Brain microvascular endothelial cell (primary cell): ENCODE measurements at regions not wholly inside any gene's neighbourhood (a gene's known extent, or its start where the extent isn't known, plus 50 kb on each side); places are given as distances from the start of the nearest gene placed in this dataset.

ENCODE experiments used
- DNase-seq: peaks from one replicate; pipeline ENCODE4 v3.0.0-alpha.2; 2020
- H3K27ac ChIP-seq: fragments of 250-450 bp; sonication (Bioruptor Pico); 2 replicates; pipeline ENCODE4 v1.5.1; 2020; ENCODE audit warnings: mild to moderate bottlenecking, moderate library complexity
- H3K27me3 ChIP-seq: fragments of 250-450 bp; sonication (Bioruptor Pico); replicated peaks from 2 replicates; pipeline ENCODE4 v1.5.1; 2020; ENCODE audit warnings: mild to moderate bottlenecking
- H3K36me3 ChIP-seq: fragments of 250-450 bp; sonication (Bioruptor Pico); replicated peaks from 2 replicates; pipeline ENCODE4 v1.5.1; 2020; ENCODE audit warnings: mild to moderate bottlenecking
- H3K4me3 ChIP-seq: 2 replicates; pipeline ENCODE4 v1.5.1; 2011; ENCODE audit warnings: low read depth, mild to moderate bottlenecking, control low read depth, low read length, moderate library complexity
- in situ Hi-C: cut with HindIII; loops from 2 replicates; pipeline ENCODE4 v1.10.0; 2017; ENCODE audit warnings: low sequenced_read_pairs, low pct_ligation_motif_present
- TF ChIP-seq, protein P1 (sequence below): IDR thresholded peaks from 2 replicates; pipeline ENCODE4 v1.5.1; 2011; ENCODE audit warnings: low read depth, mild to moderate bottlenecking, moderate library complexity, low read length, control low read depth, inconsistent platforms; ENCODE audit errors: missing control alignments

DNA sequence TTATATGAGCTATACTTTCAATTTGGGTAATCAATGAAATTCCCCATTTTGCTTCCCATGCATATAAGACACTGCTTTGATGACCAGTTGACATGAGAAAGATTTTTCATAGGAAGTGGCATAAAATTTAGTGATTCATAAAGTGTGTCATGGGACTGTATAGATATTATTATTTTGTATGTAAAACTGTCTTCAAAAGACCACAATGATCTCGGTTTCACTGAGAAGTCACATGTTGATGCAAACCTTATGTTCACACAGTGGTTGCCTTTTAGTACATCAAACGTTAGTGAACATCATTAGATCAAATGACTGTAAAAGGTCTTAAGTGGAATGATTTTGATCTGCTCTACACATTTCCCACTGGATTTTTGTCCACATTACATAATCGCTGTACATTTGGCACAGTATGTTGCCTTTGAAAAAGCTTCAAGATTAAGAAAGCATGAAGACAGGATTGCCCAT, 349.2 kb upstream of the MEF2C start:
- Histone ChIP-seq H3K4me3 (no peak overlapping the region), H3K27me3 (no peaks in the 10 kb centered on the region), H3K36me3 (no peaks in the 10 kb centered on the region), H3K27ac (no peak overlapping the region)
- TF ChIP-seq, protein P1, sequence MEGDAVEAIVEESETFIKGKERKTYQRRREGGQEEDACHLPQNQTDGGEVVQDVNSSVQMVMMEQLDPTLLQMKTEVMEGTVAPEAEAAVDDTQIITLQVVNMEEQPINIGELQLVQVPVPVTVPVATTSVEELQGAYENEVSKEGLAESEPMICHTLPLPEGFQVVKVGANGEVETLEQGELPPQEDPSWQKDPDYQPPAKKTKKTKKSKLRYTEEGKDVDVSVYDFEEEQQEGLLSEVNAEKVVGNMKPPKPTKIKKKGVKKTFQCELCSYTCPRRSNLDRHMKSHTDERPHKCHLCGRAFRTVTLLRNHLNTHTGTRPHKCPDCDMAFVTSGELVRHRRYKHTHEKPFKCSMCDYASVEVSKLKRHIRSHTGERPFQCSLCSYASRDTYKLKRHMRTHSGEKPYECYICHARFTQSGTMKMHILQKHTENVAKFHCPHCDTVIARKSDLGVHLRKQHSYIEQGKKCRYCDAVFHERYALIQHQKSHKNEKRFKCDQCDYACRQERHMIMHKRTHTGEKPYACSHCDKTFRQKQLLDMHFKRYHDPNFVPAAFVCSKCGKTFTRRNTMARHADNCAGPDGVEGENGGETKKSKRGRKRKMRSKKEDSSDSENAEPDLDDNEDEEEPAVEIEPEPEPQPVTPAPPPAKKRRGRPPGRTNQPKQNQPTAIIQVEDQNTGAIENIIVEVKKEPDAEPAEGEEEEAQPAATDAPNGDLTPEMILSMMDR = no peak
- in situ Hi-C loops = no loop called here
- DNase-seq = no peak

DNA sequence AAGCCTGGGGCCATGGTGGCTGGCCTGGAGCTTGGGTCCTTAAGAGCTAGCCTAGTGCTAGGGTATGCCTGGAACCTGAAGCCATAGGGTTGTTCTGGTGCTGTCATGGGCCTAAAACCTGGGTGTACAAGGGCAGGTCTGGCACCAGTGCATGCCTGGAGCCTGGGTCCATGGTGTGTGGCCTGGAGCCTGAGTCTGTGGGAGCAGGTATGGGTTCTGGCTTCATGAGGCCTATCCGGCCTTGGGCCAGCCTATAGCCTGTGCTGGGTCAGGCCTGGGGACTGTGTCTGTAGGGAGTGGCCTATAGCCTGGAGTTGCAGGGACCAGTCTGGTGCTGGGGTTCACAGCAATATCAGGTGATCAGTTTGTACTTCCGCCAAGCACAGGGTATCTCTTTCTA, 347.2 kb upstream of the MEF2C start:
- H3K4me3 ChIP-seq = no peak overlapping the region
- H3K27ac ChIP-seq = no peak overlapping the region
- DNase-seq = no peak
- H3K27me3 ChIP-seq = no peaks in the 10 kb centered on the region
- TF ChIP-seq, protein P1 = no peak
- H3K36me3 ChIP-seq = no peaks in the 10 kb centered on the region
- in situ Hi-C loops = no loop called here

DNA sequence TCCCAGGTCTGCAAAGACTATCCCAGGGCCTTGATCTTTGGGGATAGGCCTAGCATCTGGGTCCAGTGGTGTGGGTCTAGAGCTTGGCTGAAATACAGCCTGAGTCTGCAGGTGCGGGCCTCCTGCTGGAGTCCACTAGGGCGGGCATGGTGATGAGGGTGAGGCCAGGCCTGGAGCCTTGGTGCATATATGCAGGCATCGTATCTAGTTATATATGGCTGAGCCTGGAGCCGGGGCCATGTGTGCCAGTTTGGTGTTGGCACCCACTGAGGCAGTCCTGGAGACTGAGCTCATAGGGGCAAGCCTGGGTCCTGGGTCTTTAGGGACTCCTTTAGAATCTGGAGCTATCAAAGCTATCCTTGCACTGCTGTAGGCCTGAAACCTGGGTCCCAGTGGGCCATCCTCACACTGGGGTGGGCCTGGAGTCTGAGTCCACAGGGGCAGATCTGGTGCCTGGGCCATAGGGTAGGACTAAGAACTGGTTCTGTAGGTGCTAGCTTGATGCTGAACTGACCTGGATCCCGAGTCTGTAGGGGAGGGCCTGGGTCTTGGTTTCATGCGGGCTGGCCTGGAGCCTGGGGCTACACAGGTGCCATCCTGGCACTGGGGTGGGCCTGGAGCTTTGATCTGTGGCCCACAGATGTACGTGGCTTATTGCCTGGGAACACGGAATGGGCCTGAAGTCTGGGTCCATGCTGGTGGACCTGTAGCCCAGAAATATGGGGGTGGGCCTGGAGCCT, 346.5 kb upstream of the MEF2C start:
- DNase-seq = no peak
- no peak overlapping the region for H3K27ac ChIP-seq
- no peaks in the 10 kb centered on the region for H3K36me3 ChIP-seq
- in situ Hi-C loops = no loop called here
- no peak overlapping the region for H3K4me3 ChIP-seq
- no peaks in the 10 kb centered on the region for H3K27me3 ChIP-seq
- TF ChIP-seq, protein P1 = no peak

DNA sequence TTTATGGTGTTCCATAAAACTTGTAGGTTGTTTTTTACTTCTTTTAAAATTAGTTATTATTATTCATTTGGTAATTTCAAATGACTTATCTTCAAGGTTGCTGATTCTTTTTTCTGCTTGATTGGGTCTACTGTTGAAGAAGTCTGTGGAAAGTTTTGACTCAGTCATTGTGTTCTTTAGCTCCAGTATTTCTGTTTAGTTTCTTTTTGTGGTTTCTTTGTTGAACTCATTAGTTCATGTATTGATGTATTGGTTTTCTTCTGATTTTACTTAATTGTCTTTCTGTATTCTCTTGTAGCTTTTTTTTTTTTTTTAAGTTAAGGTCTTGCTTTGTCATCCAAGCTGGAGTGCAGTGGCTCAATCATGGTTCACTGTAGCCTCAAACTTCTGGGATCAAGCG, 345.4 kb upstream of the MEF2C start:
- in situ Hi-C loops = no loop called here
- Histone ChIP-seq H3K27me3 (no peaks in the 10 kb centered on the region), H3K4me3 (no peak overlapping the region), H3K27ac (no peak overlapping the region), H3K36me3 (no peaks in the 10 kb centered on the region)
- TF ChIP-seq, protein P1 = no peak
- DNase-seq = no peak

DNA sequence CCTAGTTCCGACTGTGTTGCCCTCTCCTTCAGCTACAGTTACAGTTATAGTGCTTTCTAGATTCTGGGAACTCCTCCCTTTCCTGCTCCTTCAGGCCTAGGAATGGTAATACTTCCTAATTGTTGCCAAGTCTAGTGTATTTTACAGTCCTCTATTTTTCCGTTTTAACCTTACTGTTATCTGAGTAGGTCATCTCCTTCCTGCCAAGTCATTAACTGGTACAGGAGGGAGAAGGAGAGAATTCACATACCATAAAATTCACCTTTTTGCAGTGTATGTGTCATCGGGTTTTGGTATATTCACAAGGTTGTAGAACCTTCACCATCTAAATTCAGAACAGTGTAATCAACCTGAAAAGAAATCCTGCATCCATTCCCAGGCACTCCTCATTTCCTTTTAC, 335.4 kb upstream of the MEF2C start:
- no peaks in the 10 kb centered on the region for H3K27me3 ChIP-seq
- H3K36me3 ChIP-seq = no peaks in the 10 kb centered on the region
- TF ChIP-seq, protein P1 = no peak
- DNase-seq = no peak
- in situ Hi-C loops = no loop called here
- no peak overlapping the region for H3K4me3 ChIP-seq
- no peak overlapping the region for H3K27ac ChIP-seq

DNA sequence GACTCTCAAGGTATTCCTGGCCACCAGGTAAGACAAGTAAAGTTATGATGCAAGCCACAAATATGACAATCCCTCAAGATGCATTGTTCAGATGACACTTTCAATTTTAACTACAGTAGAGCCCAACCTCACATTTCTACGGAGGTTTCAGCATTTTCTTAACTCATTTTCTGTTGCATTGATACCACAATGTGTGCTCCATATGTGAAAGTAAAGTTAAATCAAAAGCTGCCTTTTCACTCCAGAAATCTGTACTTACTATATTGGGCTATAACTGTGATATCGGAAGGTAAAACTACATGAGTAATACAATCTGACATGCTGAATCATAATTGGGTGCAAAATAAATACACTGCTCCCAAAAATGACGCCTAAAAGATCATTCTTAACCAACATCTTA, 333.6 kb upstream of the MEF2C start:
- H3K36me3 ChIP-seq = no peaks in the 10 kb centered on the region
- in situ Hi-C loops = no loop called here
- H3K4me3 ChIP-seq = no peak overlapping the region
- no peak for DNase-seq
- TF ChIP-seq, protein P1 = no peak
- no peaks in the 10 kb centered on the region for H3K27me3 ChIP-seq
- H3K27ac ChIP-seq = no peak overlapping the region
